GM21423 (cell line): ENCODE measurements at regions not wholly inside any gene's neighbourhood (a gene's known extent, or its start where the extent isn't known, plus 50 kb on each side); places are given as distances from the start of the nearest gene placed in this dataset.
A peak's percentile ranks its signal among the peaks of the same experiment; 100 is the strongest.
"Not testable (repeated sequence)": the region's sequence is repeated elsewhere in the genome, so short reads cannot be mapped to it uniquely, and the experiment has no call there.

Experiments
- ATAC-seq: cut with Tn5 transposase; IDR thresholded peaks from one replicate; pipeline ENCODE4 v1.9.1; 2021; ENCODE audit warnings: mild to moderate bottlenecking, moderate library complexity; ENCODE audit not compliant: unreplicated experiment

- no peak for ATAC-seq
Observed at GRCh38 chr2:215799194-215799593, 214.2 kb downstream of the MREG start.

- no peak for ATAC-seq
Observed at GRCh38 chr2:215797676-215798075, 215.7 kb downstream of the MREG start.

- ATAC-seq: no peak
Observed at GRCh38 chr2:215796140-215796855, 217.1 kb downstream of the MREG start.

GRCh38 chr2:215794829-215795546 is 218.4 kb downstream of the MREG start:
- no peak for ATAC-seq

GRCh38 chr2:215793747-215794595 is 219.4 kb downstream of the MREG start:
- peak; percentile 67 for ATAC-seq

GRCh38 chr2:215791481-215791937 is 221.8 kb downstream of the MREG start:
- no peak for ATAC-seq

GRCh38 chr2:215790523-215791421 is 222.6 kb downstream of the MREG start:
- ATAC-seq: no peak

- ATAC-seq: no peak
Observed at GRCh38 chr2:215787565-215788178, 225.7 kb downstream of the MREG start.

GRCh38 chr2:215787025-215787424 is 226.3 kb downstream of the MREG start:
- no peak for ATAC-seq

- ATAC-seq: no peak
Observed at GRCh38 chr2:215784371-215784783, 229.0 kb downstream of the MREG start.

- not testable (repeated sequence) for ATAC-seq
Observed at GRCh38 chr2:215783640-215784039, 229.7 kb downstream of the MREG start.

- no peak for ATAC-seq
Observed at GRCh38 chr2:215782965-215783364, 230.4 kb downstream of the MREG start.

- ATAC-seq: no peak
Observed at GRCh38 chr2:215782295-215782694, 231.1 kb downstream of the MREG start.

- ATAC-seq: no peak
Observed at GRCh38 chr2:215780907-215781685, 232.3 kb downstream of the MREG start.

- no peak for ATAC-seq
Observed at GRCh38 chr2:215780313-215780712, 233.0 kb downstream of the MREG start.

- no peak for ATAC-seq
Observed at GRCh38 chr2:215779912-215780311, 233.4 kb downstream of the MREG start.

GRCh38 chr2:215777465-215778044 is 235.8 kb downstream of the MREG start:
- ATAC-seq: no peak

- ATAC-seq: no peak
Observed at GRCh38 chr2:215775106-215775505, 238.2 kb downstream of the MREG start.

GRCh38 chr2:215773728-215774127 is 239.6 kb downstream of the MREG start:
- ATAC-seq: no peak
